ENCODE measurements at regions not wholly inside any gene's neighbourhood (a gene's known extent, or its start where the extent isn't known, plus 50 kb on each side); places are given as distances from the start of the nearest gene placed in this dataset.

DNA sequence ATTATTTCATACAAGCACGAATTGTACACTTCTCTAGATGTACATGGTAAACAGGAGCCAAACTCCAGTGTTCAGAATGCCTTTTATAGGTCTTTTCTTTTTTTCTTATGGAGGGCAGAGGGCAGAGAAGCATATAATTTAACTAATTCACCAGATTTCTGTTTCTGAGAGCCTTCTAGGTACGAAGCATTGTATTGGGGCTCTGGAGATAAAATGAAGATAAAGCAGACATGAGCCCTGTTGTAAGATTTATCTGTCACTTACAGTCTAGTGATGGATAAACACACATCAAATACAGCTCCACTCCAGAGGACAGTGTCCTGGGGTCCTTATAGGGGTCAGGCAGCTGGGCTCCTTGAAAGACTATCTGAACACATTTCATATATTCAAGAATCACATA is 265.5 kb downstream of the SKAP2 start:
- ChIA-PET CTCF (interaction anchor here (1.4 kb wide), 1 partner anchor 69 kb away, joined by 3 read pairs; no protein-coding TSS in a partner anchor), SMC1A (ENCODE audit: uncharacterized antibody, unreplicated experiment) (interaction anchor here (0.5 to 1.5 kb wide), 2 partner anchors 8 to 837 kb away, joined by 3 read pairs; no protein-coding TSS in a partner anchor), RAD21 (ENCODE audit: unreplicated experiment) (no interaction called here), POLR2A (no interaction called here)
- in situ Hi-C loops (cut with MboI), result no loop called here
- H3K4me1 ChIP-seq (ENCODE audit: control insufficient read depth, insufficient read depth, low read length), result no peaks in the 10 kb centered on the region
- H3K27ac ChIP-seq (ENCODE audit: control insufficient read depth, insufficient read depth), result no peak overlapping the region
- H2AFZ ChIP-seq (ENCODE audit: control insufficient read depth, low read depth, low read length), result no peak overlapping the region
- no peak for FAIRE-seq
- 0% methylated on average over 2 of the region's 2 CpGs for WGBS (ENCODE audit: insufficient coverage, insufficient replicate concordance, low lambda C conversion rate, missing lambda C conversion rate)
- intact Hi-C loops (cut with micrococcal nuclease; ENCODE audit: unreplicated experiment), result no loop called here
- H3K9me3 ChIP-seq (replicated peaks; ENCODE audit: control insufficient read depth, insufficient read depth, low read length), result no peaks in the 10 kb centered on the region
- H3K36me3 ChIP-seq (ENCODE audit: control insufficient read depth in 2 of 2, insufficient read depth in 2 of 2, low read length in 1 of 2), result no peaks in the 10 kb centered on the region
- no peaks in the 10 kb centered on the region for H4K20me1 ChIP-seq (ENCODE audit: control insufficient read depth, insufficient read depth)
- no peak overlapping the region for H3K4me2 ChIP-seq (ENCODE audit: control insufficient read depth, insufficient read depth)
- no peak overlapping the region for H3K9ac ChIP-seq (ENCODE audit: control insufficient read depth, insufficient read depth, low read length)
- H3K27me3 ChIP-seq (replicated peaks in 1 of 2; ENCODE audit: control insufficient read depth in 2 of 2, insufficient read depth in 2 of 2, low read length in 1 of 2), result no peaks in the 10 kb centered on the region; a peak in 1 of 4 replicates
- H3K79me2 ChIP-seq (ENCODE audit: control insufficient read depth, insufficient read depth, low read length), result no peaks in the 10 kb centered on the region
- BruUV-seq (replicated peaks), result no TSS peak
- ATAC-seq, result no peak
- DNase-seq (ENCODE audit: low read depth, low spot score), result no peak
- H3K4me3 ChIP-seq, result no peak overlapping the region
- TF ChIP-seq, protein P1, sequence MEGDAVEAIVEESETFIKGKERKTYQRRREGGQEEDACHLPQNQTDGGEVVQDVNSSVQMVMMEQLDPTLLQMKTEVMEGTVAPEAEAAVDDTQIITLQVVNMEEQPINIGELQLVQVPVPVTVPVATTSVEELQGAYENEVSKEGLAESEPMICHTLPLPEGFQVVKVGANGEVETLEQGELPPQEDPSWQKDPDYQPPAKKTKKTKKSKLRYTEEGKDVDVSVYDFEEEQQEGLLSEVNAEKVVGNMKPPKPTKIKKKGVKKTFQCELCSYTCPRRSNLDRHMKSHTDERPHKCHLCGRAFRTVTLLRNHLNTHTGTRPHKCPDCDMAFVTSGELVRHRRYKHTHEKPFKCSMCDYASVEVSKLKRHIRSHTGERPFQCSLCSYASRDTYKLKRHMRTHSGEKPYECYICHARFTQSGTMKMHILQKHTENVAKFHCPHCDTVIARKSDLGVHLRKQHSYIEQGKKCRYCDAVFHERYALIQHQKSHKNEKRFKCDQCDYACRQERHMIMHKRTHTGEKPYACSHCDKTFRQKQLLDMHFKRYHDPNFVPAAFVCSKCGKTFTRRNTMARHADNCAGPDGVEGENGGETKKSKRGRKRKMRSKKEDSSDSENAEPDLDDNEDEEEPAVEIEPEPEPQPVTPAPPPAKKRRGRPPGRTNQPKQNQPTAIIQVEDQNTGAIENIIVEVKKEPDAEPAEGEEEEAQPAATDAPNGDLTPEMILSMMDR (IDR thresholded peaks at IDR 0.05 in 2 of 3, conservative IDR thresholded peaks at IDR 0.05 in 1 of 3; ENCODE audit: control insufficient read depth in 2 of 3, extremely low read depth in 1 of 3, insufficient read depth in 1 of 3, low read depth in 3 of 3, low read length in 3 of 3), result no peak
- TF ChIP-seq, protein P2, sequence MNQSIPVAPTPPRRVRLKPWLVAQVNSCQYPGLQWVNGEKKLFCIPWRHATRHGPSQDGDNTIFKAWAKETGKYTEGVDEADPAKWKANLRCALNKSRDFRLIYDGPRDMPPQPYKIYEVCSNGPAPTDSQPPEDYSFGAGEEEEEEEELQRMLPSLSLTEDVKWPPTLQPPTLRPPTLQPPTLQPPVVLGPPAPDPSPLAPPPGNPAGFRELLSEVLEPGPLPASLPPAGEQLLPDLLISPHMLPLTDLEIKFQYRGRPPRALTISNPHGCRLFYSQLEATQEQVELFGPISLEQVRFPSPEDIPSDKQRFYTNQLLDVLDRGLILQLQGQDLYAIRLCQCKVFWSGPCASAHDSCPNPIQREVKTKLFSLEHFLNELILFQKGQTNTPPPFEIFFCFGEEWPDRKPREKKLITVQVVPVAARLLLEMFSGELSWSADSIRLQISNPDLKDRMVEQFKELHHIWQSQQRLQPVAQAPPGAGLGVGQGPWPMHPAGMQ (IDR thresholded peaks at IDR 0.05; ENCODE audit: borderline replicate concordance), result no peak
- TF ChIP-seq, protein P3, sequence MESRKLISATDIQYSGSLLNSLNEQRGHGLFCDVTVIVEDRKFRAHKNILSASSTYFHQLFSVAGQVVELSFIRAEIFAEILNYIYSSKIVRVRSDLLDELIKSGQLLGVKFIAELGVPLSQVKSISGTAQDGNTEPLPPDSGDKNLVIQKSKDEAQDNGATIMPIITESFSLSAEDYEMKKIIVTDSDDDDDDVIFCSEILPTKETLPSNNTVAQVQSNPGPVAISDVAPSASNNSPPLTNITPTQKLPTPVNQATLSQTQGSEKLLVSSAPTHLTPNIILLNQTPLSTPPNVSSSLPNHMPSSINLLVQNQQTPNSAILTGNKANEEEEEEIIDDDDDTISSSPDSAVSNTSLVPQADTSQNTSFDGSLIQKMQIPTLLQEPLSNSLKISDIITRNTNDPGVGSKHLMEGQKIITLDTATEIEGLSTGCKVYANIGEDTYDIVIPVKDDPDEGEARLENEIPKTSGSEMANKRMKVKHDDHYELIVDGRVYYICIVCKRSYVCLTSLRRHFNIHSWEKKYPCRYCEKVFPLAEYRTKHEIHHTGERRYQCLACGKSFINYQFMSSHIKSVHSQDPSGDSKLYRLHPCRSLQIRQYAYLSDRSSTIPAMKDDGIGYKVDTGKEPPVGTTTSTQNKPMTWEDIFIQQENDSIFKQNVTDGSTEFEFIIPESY (IDR thresholded peaks at IDR 0.05), result no peak
- no peak for TF ChIP-seq TCF12 (IDR thresholded peaks at IDR 0.05; ENCODE audit: low read depth, low read length)
- no peak for TF ChIP-seq ZNF217 (IDR thresholded peaks at IDR 0.05)
- TF ChIP-seq POU2F2 (IDR thresholded peaks at IDR 0.05; ENCODE audit: borderline replicate concordance, low read depth, low read length), result no peak
- no peak for TF ChIP-seq MEF2B (IDR thresholded peaks at IDR 0.05; ENCODE audit: partially characterized antibody, poor library complexity, severe bottlenecking)
- TF ChIP-seq, protein P4, sequence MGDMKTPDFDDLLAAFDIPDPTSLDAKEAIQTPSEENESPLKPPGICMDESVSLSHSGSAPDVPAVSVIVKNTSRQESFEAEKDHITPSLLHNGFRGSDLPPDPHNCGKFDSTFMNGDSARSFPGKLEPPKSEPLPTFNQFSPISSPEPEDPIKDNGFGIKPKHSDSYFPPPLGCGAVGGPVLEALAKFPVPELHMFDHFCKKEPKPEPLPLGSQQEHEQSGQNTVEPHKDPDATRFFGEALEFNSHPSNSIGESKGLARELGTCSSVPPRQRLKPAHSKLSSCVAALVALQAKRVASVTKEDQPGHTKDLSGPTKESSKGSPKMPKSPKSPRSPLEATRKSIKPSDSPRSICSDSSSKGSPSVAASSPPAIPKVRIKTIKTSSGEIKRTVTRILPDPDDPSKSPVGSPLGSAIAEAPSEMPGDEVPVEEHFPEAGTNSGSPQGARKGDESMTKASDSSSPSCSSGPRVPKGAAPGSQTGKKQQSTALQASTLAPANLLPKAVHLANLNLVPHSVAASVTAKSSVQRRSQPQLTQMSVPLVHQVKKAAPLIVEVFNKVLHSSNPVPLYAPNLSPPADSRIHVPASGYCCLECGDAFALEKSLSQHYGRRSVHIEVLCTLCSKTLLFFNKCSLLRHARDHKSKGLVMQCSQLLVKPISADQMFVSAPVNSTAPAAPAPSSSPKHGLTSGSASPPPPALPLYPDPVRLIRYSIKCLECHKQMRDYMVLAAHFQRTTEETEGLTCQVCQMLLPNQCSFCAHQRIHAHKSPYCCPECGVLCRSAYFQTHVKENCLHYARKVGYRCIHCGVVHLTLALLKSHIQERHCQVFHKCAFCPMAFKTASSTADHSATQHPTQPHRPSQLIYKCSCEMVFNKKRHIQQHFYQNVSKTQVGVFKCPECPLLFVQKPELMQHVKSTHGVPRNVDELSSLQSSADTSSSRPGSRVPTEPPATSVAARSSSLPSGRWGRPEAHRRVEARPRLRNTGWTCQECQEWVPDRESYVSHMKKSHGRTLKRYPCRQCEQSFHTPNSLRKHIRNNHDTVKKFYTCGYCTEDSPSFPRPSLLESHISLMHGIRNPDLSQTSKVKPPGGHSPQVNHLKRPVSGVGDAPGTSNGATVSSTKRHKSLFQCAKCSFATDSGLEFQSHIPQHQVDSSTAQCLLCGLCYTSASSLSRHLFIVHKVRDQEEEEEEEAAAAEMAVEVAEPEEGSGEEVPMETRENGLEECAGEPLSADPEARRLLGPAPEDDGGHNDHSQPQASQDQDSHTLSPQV (IDR thresholded peaks at IDR 0.05), result no peak
- TF ChIP-seq YY1 (IDR thresholded peaks at IDR 0.05; ENCODE audit: low read depth, low read length), result no peak
- TF ChIP-seq SIN3A (IDR thresholded peaks at IDR 0.05; ENCODE audit: low read depth, low read length), result no peak
- TF ChIP-seq, protein P5, sequence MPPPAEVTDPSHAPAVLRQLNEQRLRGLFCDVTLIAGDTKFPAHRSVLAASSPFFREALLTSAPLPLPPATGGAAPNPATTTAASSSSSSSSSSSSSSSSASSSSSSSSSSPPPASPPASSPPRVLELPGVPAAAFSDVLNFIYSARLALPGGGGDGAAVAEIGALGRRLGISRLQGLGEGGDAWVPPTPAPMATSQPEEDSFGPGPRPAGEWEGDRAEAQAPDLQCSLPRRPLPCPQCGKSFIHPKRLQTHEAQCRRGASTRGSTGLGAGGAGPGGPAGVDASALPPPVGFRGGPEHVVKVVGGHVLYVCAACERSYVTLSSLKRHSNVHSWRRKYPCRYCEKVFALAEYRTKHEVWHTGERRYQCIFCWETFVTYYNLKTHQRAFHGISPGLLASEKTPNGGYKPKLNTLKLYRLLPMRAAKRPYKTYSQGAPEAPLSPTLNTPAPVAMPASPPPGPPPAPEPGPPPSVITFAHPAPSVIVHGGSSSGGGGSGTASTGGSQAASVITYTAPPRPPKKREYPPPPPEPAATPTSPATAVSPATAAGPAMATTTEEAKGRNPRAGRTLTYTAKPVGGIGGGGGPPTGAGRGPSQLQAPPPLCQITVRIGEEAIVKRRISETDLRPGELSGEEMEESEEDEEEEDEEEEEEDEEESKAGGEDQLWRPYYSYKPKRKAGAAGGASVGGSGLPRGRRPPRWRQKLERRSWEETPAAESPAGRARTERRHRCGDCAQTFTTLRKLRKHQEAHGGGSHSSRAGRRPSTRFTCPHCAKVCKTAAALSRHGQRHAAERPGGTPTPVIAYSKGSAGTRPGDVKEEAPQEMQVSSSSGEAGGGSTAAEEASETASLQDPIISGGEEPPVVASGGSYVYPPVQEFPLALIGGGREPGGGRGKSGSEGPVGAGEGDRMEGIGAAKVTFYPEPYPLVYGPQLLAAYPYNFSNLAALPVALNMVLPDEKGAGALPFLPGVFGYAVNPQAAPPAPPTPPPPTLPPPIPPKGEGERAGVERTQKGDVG (CRISPR knock-in tag; IDR thresholded peaks at IDR 0.05), result no peak
- TF ChIP-seq YBX1 (IDR thresholded peaks at IDR 0.05), result no peak

Measured in GM12878 (cell line).